ENCODE measurements at regions not wholly inside any gene's neighbourhood (a gene's known extent, or its start where the extent isn't known, plus 50 kb on each side); places are given as distances from the start of the nearest gene placed in this dataset.

GRCh38 chr2:12177455-12178288 lies 431.2 kb downstream of the LPIN1 start:
- no peak for DNase-seq

- no peak for DNase-seq
Measured at GRCh38 chr2:12178289-12179080, 432.1 kb downstream of the LPIN1 start.

- DNase-seq, result no peak
Measured at GRCh38 chr2:12180031-12180430, 433.6 kb downstream of the LPIN1 start.

- no peak for DNase-seq
Measured at GRCh38 chr2:12183032-12183645, 436.7 kb downstream of the LPIN1 start.

GRCh38 chr2:12192762-12193161 lies 446.3 kb downstream of the LPIN1 start:
- DNase-seq, result no peak

- DNase-seq, result no peak
Measured at GRCh38 chr2:12194968-12195367, 448.5 kb downstream of the LPIN1 start.

GRCh38 chr2:12196495-12196894 lies 450.1 kb downstream of the LPIN1 start:
- DNase-seq, result no peak

- DNase-seq, result no peak
Measured at GRCh38 chr2:12197133-12197532, 450.7 kb downstream of the LPIN1 start.

- no peak for DNase-seq
Measured at GRCh38 chr2:12199491-12200211, 453.2 kb downstream of the LPIN1 start.

GRCh38 chr2:12201369-12201768 lies 454.9 kb downstream of the LPIN1 start:
- DNase-seq, result no peak

GRCh38 chr2:12202313-12203075 lies 456.1 kb downstream of the LPIN1 start:
- no peak for DNase-seq

GRCh38 chr2:12203528-12203927 lies 457.1 kb downstream of the LPIN1 start:
- no peak for DNase-seq

GRCh38 chr2:12205086-12205485 lies 458.7 kb downstream of the LPIN1 start:
- no peak for DNase-seq

GRCh38 chr2:12207491-12207890 lies 461.1 kb downstream of the LPIN1 start:
- no peak for DNase-seq

GRCh38 chr2:12210016-12210933 lies 463.8 kb downstream of the LPIN1 start:
- no peak for DNase-seq

GRCh38 chr2:12211326-12212175 lies 465.1 kb downstream of the LPIN1 start:
- DNase-seq, result no peak

- DNase-seq, result no peak
Measured at GRCh38 chr2:12212841-12213597, 466.6 kb downstream of the LPIN1 start.

- DNase-seq, result no peak
Measured at GRCh38 chr2:12217175-12217574, 470.7 kb downstream of the LPIN1 start.

- no peak for DNase-seq
Measured at GRCh38 chr2:12219761-12220160, 473.3 kb downstream of the LPIN1 start.
